ENCODE measurements at regions not wholly inside any gene's neighbourhood (a gene's known extent, or its start where the extent isn't known, plus 50 kb on each side); places are given as distances from the start of the nearest gene placed in this dataset.
A peak's percentile ranks its signal among the peaks of the same experiment; 100 is the strongest.

GRCh38 chr1:165014753-165015152 is 341.8 kb downstream of the LMX1A start:
- DNase-seq, result no peak

GRCh38 chr1:165011991-165012531 is 344.5 kb downstream of the LMX1A start:
- DNase-seq, result peak; percentile 6

DNA sequence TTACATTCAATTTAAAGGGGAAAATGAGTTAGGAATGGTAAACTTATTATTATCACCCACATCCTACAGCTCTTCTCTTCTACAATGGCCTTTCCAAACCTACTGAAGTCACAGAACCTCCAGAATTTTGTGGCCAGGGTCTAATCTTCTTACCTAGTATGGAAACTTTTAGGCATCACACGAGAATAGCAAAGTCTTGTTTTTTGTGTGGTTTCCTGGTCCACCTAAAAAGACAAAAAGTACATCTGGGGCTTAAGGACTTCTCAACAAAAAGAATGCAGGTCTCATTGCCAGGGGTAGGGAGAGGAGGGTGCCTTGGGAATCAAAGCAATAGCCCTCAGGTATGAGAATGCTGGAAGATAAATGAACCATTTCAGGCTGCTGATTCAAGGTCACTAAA is 345.3 kb downstream of the LMX1A start:
- no peak for DNase-seq

DNA sequence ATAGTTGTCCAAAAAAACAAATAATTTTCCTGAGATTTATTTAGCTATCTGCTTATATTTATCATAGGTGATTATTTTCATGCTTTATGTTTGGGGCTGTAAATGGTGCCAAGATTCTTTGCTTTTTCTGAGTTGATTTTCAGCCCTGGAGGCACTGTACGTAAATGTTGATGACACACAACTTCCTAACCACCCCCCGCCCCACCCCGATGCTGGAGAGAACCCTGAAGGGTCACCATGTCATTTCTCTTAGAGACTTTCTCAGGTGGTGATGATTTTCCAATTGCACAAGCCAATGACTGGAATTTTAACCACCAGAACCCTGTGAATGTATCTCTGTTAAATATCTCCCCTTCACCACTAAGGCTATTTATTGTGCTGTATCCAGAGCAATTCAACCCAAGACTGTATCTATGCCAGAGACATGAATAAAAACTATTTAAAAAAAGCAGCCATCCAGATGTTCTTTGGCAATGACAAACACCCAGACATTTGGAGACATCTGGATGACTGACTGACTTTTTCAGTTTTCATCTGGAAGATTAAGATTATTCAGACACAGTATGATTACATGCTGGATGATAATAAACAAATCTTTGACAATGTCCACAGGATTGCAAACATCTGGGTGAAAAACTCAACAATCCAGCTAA is 346.0 kb downstream of the LMX1A start:
- peak; percentile 23 for DNase-seq

GRCh38 chr1:165006831-165007230 is 349.7 kb downstream of the LMX1A start:
- DNase-seq, result no peak

GRCh38 chr1:164999146-164999545 is 357.4 kb downstream of the LMX1A start:
- no peak for DNase-seq

GRCh38 chr1:164991763-164992314 is 364.7 kb downstream of the LMX1A start:
- no peak for DNase-seq

DNA sequence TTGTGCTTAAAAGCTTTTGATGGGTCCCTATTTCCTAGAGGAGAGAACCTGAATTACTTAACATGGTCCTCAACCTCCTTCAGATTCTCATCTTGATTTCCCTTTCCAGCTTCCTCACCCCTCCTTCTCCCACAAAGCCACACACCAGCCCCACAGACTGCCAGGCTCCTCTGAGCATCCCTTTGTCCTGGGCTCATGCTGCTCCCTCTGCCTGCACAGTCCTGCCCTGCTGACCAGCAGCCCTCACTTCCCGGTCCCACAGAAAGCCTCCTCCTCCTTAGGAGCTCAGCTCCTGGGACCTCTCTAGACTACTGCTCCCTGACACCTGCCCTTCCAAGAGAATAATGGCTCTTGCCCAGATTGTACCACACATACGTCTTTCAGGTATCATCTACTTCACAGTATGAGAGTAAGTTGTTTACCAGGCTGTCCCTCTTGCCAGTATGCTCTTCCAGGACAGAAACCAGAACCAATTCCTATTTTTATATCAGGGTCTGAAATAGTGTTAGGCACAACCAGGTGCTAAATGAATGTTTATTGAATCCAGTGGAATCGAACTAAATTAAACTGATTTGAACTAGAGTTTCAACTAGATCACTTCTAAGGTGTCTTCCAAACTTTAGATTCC is 373.4 kb downstream of the LMX1A start:
- no peak for DNase-seq

- DNase-seq, result no peak
Measured at GRCh38 chr1:164982545-164982944, 374.0 kb downstream of the LMX1A start.

DNA sequence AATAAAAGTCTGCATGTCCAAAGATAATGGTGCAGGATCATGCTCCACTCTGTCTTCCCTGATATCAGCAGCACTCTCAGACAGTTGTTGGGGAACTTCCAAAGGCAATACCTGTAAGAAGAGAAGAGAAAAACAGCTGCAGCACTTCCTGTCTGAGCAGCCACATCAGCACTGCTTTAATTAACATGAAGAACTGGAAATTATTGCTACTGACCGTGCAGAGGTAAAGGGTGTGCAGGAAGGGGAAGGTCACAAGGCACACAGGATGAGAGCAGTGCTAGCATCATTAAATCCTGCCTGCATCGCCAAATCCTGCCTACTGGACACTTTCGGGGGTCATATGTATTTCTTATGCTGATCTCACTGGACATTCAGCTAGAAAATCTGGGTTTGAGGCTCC is 379.0 kb downstream of the LMX1A start:
- no peak for DNase-seq

DNA sequence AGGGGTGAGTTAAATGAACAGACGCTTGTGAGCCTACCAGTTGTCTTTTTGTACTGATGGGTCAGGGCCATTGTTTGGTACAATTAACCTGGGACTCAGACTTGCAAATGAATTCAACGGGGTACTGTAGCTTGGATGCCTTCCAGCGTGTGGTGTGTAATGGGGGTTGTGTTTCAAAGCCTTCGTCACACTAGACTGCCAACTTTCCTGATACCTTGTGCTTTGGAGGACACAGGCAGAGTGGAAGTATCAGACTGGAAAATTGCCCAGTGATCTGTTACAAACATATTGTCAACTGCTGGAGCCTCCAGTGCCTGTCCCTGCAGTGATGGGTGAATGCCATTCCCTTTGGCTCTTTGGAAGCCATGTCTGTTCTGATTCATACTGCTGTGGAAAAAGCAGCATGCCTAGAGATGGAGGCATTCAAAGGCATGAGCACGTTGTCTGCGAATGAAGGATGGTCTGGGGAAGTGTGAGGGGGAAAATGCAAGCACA is 384.5 kb downstream of the LMX1A start:
- peak; percentile 50 for DNase-seq

GRCh38 chr1:164971391-164971790 is 385.1 kb downstream of the LMX1A start:
- DNase-seq, result peak; percentile 1

DNA sequence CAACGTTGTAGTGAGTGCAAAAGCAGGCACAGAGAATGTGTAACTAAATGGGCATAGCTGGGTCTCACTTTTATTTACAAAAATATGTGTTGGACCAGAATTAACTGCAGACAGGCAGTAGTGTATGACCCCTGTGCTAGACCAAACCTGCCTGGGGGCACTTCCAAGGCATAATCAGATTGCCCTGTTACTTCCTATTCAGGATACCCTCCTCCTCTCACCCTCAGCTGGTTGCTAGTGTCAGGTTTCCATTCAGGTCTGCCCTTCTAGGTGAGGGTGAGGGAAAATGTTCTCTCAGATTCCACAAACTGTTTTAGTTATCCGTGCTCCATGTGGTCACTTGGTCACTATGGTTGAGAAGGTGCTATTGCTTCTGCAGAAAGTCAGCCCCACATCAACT is 387.3 kb downstream of the LMX1A start:
- no peak for DNase-seq

DNA sequence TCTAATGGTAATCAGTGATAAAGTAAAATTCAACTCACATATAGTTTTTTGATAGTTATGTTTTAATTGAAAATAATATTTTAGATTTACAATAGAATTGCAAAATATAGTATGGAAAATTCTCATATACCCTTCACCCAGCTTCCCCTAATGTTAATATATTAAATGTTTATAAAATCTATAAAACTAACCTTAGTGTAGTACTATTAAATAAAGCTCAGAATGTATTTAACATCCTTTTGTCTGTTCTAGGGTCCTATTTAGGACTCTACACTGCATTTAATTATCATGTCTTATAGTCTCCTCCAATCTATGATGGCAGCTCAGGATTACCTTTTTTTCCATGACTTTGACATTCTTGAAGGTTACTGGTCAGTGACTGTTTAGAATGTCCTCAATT is 389.2 kb downstream of the LMX1A start:
- no peak for DNase-seq

GRCh38 chr1:164961715-164962114 is 394.8 kb downstream of the LMX1A start:
- no peak for DNase-seq

DNA sequence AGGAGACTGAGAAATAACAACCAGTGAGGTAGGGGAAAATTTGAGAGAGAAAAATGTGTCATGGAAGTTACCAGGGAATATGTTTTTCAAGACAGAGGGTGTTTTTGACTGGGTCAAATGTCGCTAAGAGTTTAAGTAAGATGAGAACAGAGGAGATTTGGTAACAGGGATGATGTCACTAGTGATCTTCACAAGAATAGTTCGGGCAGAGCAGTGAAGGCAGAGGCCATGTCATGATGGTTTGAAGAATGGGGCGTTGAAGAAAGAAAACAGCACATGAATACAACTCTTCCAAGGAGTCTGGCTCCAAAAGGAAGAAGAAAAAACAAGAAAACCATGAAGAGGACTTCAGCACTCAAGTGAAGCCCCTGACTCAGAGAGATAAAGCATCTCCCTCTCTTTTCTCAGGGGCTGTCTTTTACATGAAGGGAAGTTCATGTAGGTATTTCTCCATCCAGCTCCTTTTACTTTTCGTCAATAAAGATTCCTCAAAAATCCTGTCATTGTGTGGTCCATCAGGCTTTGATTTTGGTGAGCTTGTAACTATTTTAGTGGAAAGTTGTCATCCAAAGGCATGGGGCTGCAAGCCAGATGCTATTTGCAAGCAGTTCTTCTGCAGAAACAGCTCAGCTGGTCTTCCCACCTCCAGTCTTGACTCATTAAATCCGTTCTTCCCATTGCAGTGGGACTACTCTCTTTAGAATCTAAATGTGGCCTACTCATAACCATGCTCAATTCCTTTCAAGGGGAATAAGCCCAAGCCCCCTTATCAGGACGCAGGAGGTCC is 397.3 kb downstream of the LMX1A start:
- DNase-seq, result no peak

DNA sequence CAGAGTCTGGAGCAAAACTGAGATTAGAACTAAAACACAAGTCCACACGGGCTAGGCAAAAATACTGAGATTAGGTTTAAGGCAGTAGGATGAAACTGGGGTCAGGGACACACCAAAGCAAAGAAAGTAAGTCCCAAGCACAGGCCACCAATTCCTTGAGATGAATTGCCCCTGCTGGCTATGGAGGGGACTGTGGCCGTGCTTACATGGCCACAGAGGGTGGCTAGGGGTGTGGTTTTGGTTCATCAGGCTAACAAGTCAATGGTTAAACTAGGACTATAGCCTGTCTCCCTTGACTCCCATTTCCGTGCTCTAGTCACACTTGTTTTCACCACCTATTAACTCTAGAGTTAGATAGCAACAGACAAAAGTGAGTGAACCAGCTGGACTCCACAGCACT is 394.8 kb downstream of the PBX1 start:
- no peak for DNase-seq

- DNase-seq, result no peak
Measured at GRCh38 chr1:164953098-164953497, 394.1 kb downstream of the PBX1 start.

DNA sequence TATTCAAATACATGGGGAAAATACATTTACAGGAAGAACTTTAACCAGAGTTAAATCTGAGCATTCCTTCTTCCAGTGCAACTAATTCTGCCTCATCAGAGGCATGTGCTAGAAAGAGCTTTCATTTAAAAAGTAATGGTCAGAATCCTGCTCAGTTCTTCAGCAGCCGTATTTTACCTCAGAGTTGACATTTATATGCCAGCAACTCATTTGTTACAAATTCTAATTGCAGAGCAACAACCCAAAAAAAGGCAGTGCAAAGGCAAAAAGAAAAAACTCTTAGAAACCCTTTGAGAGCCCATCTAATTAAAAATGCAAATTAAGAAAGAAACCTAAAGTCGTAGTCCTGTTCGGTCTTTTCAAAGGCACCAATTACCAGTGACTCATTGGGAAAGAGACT is 392.5 kb downstream of the PBX1 start:
- DNase-seq, result no peak

GRCh38 chr1:164950541-164950986 is 391.6 kb downstream of the PBX1 start:
- no peak for DNase-seq

GRCh38 chr1:164949771-164950471 is 390.9 kb downstream of the PBX1 start:
- no peak for DNase-seq

GRCh38 chr1:164948101-164948500 is 389.1 kb downstream of the PBX1 start:
- no peak for DNase-seq

DNA sequence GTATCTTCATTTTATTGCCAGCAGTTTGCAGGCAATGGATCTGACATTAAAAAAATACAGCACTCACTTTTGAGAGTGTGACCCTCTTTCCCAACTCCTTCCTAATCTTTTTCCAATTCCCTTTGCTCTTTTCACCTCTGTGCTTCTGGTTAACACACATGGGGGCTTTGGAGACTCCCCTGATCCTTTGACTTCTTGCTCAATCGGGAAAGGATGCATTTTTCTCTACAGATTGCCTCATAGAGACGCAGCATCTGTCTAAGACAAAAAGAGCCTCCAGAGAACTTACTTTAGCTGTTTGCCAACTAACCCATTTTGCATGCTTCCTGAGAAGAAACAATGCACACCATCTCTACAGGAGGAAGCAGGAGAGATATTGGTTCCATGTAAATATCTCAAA is 378.3 kb downstream of the PBX1 start:
- no peak for DNase-seq

Measured in eye (tissue), 1 donor.